ENCODE measurements at regions not wholly inside any gene's neighbourhood (a gene's known extent, or its start where the extent isn't known, plus 50 kb on each side); places are given as distances from the start of the nearest gene placed in this dataset.

- in situ Hi-C loops (cut with HindIII; ENCODE audit: low pct_unique_long_range_greater_than_20kb, low sequenced_read_pairs), result no loop called here
- DNase-seq (ENCODE audit: low read depth, low spot score), result no peak
These were observed 147.3 kb upstream of the UBE2E2 start for GRCh38 chr3:23055733-23056376.

GRCh38 chr3:23062582-23062981 is 140.5 kb upstream of the UBE2E2 start:
- no peak for DNase-seq (ENCODE audit: low read depth, low spot score)
- in situ Hi-C loops (cut with HindIII; ENCODE audit: low pct_unique_long_range_greater_than_20kb, low sequenced_read_pairs), result no loop called here

GRCh38 chr3:23062982-23063381 is 140.1 kb upstream of the UBE2E2 start:
- no peak for DNase-seq (ENCODE audit: low read depth, low spot score)
- in situ Hi-C loops (cut with HindIII; ENCODE audit: low pct_unique_long_range_greater_than_20kb, low sequenced_read_pairs), result no loop called here

- DNase-seq (ENCODE audit: low read depth, low spot score), result peak; percentile 17
- in situ Hi-C loops (cut with HindIII; ENCODE audit: low pct_unique_long_range_greater_than_20kb, low sequenced_read_pairs), result no loop called here
These were observed 136.0 kb upstream of the UBE2E2 start for GRCh38 chr3:23067116-23067515.

GRCh38 chr3:23068016-23068728 is 135.0 kb upstream of the UBE2E2 start:
- in situ Hi-C loops (cut with HindIII; ENCODE audit: low pct_unique_long_range_greater_than_20kb, low sequenced_read_pairs), result no loop called here
- no peak for DNase-seq (ENCODE audit: low read depth, low spot score)

DNA sequence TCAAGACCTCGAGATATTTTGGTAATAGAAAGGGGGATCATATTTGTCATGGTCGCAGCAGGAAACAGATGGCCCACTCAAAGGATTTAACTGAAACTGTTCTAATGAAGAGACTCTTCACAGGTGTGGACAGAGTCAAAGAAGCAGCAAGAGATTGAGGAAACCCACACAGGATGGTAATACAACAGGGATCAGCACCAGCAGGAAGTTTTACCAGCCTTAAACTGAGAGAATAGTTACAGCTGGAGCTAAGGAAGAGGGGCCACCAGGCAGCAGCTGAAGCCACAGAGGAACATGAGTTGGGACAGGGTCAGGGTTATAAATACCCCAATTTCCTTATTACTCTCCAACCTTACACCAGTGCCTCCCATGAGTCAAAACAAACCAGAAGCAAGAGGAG is 131.8 kb upstream of the UBE2E2 start:
- in situ Hi-C loops (cut with HindIII; ENCODE audit: low pct_unique_long_range_greater_than_20kb, low sequenced_read_pairs), result no loop called here

DNA sequence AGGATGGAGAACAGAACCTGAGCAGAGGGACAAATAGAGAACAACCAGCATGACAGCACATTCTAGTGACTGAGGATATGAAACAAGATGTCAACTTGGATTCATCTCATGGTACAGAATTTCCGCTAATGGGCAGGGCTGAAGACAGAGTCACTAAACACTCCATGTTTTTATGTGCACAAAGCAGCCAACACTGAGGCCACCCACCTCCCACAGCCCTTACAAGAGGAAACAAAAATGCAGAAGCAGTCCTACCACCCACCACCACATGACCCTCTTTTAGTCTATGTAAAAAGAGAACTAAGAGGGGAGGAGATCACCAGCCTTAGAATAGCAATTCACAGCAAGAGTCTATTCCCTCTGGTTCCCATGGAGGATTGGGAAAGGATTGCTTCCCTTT is 131.4 kb upstream of the UBE2E2 start:
- in situ Hi-C loops (cut with HindIII; ENCODE audit: low pct_unique_long_range_greater_than_20kb, low sequenced_read_pairs), result no loop called here
- DNase-seq (ENCODE audit: low read depth, low spot score), result no peak

More for the DNA sequence above, 131.8 kb upstream of the UBE2E2 start:
- DNase-seq (ENCODE audit: low read depth, low spot score), result no peak

GRCh38 chr3:23072693-23073092 is 130.4 kb upstream of the UBE2E2 start:
- in situ Hi-C loops (cut with HindIII; ENCODE audit: low pct_unique_long_range_greater_than_20kb, low sequenced_read_pairs), result no loop called here

DNA sequence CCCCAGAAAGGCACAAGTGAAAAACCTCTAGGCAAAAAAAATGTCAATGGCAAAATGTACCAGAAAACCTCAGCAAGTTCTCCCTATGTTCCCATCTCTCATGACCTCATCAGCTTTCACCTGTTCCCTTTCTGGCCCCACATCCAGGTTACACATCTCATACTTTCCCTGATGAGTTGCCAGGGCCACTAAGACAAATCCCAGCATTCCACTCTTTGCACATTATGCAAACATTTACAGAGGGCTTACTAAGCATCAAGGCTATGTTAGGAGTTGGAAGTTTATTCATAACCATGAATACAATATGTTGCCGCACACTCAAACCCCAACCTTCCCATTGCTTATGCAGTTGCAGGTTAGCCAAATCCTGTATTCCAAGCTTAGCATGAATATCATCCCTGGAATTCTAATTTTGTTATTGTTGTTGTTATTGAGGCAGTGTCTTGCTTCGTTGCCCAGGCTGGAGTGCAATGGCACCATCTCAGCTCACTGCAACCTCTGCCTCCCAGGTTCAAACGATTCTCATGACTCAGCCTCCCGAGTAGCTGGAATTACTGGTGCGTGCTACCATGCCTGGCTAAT is 129.3 kb upstream of the UBE2E2 start:
- in situ Hi-C loops (cut with HindIII; ENCODE audit: low pct_unique_long_range_greater_than_20kb, low sequenced_read_pairs), result no loop called here

More at GRCh38 chr3:23072693-23073092, 130.4 kb upstream of the UBE2E2 start:
- no peak for DNase-seq (ENCODE audit: low read depth, low spot score)

GRCh38 chr3:23075496-23075895 is 127.6 kb upstream of the UBE2E2 start:
- in situ Hi-C loops (cut with HindIII; ENCODE audit: low pct_unique_long_range_greater_than_20kb, low sequenced_read_pairs), result no loop called here
- no peak for DNase-seq (ENCODE audit: low read depth, low spot score)

More for the DNA sequence above, 129.3 kb upstream of the UBE2E2 start:
- no peak for DNase-seq (ENCODE audit: low read depth, low spot score)

GRCh38 chr3:23076437-23076836 is 126.7 kb upstream of the UBE2E2 start:
- no peak for DNase-seq (ENCODE audit: low read depth, low spot score)
- in situ Hi-C loops (cut with HindIII; ENCODE audit: low pct_unique_long_range_greater_than_20kb, low sequenced_read_pairs), result no loop called here

GRCh38 chr3:23077126-23077525 is 126.0 kb upstream of the UBE2E2 start:
- DNase-seq (ENCODE audit: low read depth, low spot score), result no peak
- in situ Hi-C loops (cut with HindIII; ENCODE audit: low pct_unique_long_range_greater_than_20kb, low sequenced_read_pairs), result no loop called here

DNA sequence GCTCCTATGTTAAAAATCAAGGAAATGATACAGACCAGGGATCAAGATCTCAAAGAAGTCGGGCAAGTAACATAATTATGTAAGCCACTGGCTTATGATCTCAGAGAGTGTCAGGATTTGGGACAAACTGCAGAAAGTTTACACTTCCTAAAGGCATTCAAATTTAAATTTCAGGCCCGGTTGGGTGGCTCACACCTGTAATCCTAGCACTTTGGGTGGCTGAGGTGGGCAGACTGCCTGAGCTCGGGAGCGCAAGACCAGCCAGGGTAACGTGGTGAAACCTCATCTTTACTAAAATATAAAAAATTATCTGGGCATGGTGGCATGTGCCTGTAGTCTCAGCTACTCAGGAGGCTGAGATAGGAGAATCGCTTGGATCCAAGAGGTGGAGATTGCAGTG is 124.4 kb upstream of the UBE2E2 start:
- in situ Hi-C loops (cut with HindIII; ENCODE audit: low pct_unique_long_range_greater_than_20kb, low sequenced_read_pairs), result no loop called here
- DNase-seq (ENCODE audit: low read depth, low spot score), result no peak

GRCh38 chr3:23079976-23080375 is 123.2 kb upstream of the UBE2E2 start:
- in situ Hi-C loops (cut with HindIII; ENCODE audit: low pct_unique_long_range_greater_than_20kb, low sequenced_read_pairs), result no loop called here

DNA sequence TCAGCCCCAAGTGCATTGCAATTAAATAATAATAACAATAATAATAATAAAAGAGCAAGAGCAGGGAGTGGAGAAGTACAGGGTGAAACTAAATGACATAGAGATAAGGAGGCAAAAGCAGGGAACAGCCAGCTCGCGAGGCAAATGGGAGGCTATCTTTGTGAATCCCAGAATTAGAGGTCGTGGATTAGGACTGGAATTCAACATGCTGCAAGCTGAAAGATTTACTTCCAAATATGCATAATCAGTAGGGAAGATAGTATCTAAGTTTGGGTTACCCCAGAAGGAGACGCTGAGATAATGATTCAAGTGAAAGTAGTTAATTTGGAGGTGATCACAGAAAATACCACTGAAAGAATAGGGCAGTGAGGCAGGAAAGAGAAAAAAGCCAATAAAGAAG is 119.4 kb upstream of the UBE2E2 start:
- in situ Hi-C loops (cut with HindIII; ENCODE audit: low pct_unique_long_range_greater_than_20kb, low sequenced_read_pairs), result no loop called here
- no peak for DNase-seq (ENCODE audit: low read depth, low spot score)

More at GRCh38 chr3:23079976-23080375, 123.2 kb upstream of the UBE2E2 start:
- no peak for DNase-seq (ENCODE audit: low read depth, low spot score)

DNA sequence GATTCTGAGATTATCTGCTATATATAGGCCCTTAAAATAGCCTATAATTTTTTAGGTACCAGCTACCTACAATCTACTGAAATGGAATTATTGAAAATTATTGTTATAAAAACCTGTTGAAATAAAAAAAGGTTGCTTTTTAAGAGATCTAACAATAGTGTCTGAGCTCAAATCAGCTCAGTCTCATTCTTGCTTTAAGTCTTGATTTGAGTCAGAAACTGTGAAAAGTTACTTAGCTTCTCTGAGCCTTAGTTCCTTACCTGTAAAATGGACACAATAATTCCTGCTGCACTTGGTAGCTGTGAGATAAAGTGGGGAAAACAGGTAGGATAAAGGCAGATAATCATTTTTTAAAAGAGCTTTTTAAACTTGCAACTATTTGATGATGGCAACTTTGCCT is 118.8 kb upstream of the UBE2E2 start:
- in situ Hi-C loops (cut with HindIII; ENCODE audit: low pct_unique_long_range_greater_than_20kb, low sequenced_read_pairs), result no loop called here
- DNase-seq (ENCODE audit: low read depth, low spot score), result no peak

DNA sequence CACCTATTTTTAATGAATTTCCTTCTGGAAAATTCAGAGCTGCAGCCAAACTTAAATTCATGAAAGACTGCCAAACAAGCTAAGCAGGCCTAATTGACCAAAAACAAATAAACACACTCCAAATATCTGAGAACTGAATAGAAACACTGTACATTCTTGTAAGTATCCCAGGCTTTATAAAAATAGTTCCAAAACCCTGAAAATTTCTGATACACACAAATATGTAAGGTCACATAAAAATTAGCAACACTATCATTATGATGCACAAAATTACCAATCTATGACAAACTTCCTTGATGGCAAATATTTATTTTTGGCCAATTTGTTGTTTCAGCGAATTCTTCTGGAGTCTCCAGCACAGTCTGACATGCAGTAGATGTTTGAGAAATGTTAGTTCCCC is 117.9 kb upstream of the UBE2E2 start:
- DNase-seq (ENCODE audit: low read depth, low spot score), result no peak
- in situ Hi-C loops (cut with HindIII; ENCODE audit: low pct_unique_long_range_greater_than_20kb, low sequenced_read_pairs), result no loop called here

GRCh38 chr3:23086331-23086730 is 116.8 kb upstream of the UBE2E2 start:
- no peak for DNase-seq (ENCODE audit: low read depth, low spot score)
- in situ Hi-C loops (cut with HindIII; ENCODE audit: low pct_unique_long_range_greater_than_20kb, low sequenced_read_pairs), result no loop called here

- in situ Hi-C loops (cut with HindIII; ENCODE audit: low pct_unique_long_range_greater_than_20kb, low sequenced_read_pairs), result no loop called here
- no peak for DNase-seq (ENCODE audit: low read depth, low spot score)
These were observed 116.3 kb upstream of the UBE2E2 start for GRCh38 chr3:23086831-23087230.

Measured in SK-MEL-5 (cell line).